IPS-15b (cell line): ENCODE measurements at regions not wholly inside any gene's neighbourhood (a gene's known extent, or its start where the extent isn't known, plus 50 kb on each side); places are given as distances from the start of the nearest gene placed in this dataset.

Experiments used
- H3K27me3 ChIP-seq: one replicate; pipeline ENCODE4 v1.6.1; 2013; ENCODE audit warnings: low read length; ENCODE audit not compliant: control insufficient read depth, insufficient read depth
- H3K36me3 ChIP-seq: one replicate; pipeline ENCODE4 v1.6.1; 2013; ENCODE audit warnings: low read length; ENCODE audit not compliant: control insufficient read depth, insufficient read depth
- H3K4me1 ChIP-seq: one replicate; pipeline ENCODE4 v1.6.1; 2013; ENCODE audit warnings: mild to moderate bottlenecking, low read length; ENCODE audit not compliant: control insufficient read depth, insufficient read depth
- H3K4me3 ChIP-seq: one replicate; pipeline ENCODE4 v1.5.1; 2013; ENCODE audit warnings: low read depth, low read length
- H3K9ac ChIP-seq: one replicate; pipeline ENCODE4 v1.6.1; 2013; ENCODE audit warnings: low read depth, mild to moderate bottlenecking, low read length
- H3K9me3 ChIP-seq: one replicate; pipeline ENCODE4 v1.6.1; 2013; ENCODE audit warnings: mild to moderate bottlenecking, low read length; ENCODE audit not compliant: control insufficient read depth, insufficient read depth

- no peak overlapping the region for H3K4me3 ChIP-seq
- H3K9ac ChIP-seq: no peak overlapping the region
- no peaks in the 10 kb centered on the region for H3K36me3 ChIP-seq
- no peaks in the 10 kb centered on the region for H3K9me3 ChIP-seq
- H3K27me3 ChIP-seq: no peaks in the 10 kb centered on the region
- H3K4me1 ChIP-seq: no peaks in the 10 kb centered on the region
These were observed 577.2 kb upstream of the SALL3 start for GRCh38 chr18:78402440-78402839.

DNA sequence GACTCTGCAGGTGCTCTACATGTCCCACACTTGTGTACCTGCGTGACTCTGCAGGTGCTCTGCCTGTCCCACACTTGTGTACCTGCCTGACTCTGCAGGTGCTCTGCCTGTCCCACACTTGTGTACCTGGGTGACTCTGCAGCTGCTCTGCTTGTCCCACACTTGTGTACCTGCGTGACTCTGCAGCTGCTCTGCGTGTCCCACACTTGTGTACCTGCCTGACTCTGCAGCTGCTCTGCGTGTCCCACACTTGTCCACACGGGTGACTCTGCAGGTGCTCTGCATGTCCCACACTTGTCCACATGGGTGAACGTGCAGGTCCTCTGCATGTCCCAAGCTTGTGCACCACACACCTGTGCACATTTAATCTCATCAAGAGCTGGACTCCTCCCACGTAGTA lies 576.7 kb upstream of the SALL3 start:
- Histone ChIP-seq H3K27me3 (no peaks in the 10 kb centered on the region), H3K9me3 (no peaks in the 10 kb centered on the region), H3K4me3 (no peak overlapping the region), H3K9ac (no peak overlapping the region), H3K4me1 (no peaks in the 10 kb centered on the region), H3K36me3 (no peaks in the 10 kb centered on the region)

DNA sequence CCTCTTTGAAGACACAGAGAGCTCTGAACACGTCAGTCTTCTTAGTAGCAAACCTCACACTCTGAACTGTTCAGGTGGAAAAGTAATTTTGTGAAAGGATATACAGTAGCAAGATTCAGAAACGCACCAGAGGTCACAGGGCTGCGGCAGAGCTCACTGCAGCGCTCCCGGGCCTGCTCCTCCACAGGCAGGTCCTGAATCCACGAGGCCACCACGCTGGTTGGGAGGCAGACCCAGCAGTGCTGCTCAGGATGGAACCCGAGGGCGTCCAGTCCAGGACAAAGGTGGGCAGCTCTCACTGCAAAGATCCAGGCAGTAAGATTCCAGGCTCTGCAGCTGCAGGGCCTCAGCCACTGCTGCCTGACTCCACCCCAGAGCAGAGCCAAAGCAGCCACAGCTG lies 576.2 kb upstream of the SALL3 start:
- no peaks in the 10 kb centered on the region for H3K9me3 ChIP-seq
- no peaks in the 10 kb centered on the region for H3K4me1 ChIP-seq
- H3K27me3 ChIP-seq: no peaks in the 10 kb centered on the region
- H3K9ac ChIP-seq: no peak overlapping the region
- no peak overlapping the region for H3K4me3 ChIP-seq
- no peaks in the 10 kb centered on the region for H3K36me3 ChIP-seq

GRCh38 chr18:78405763-78406162 lies 573.9 kb upstream of the SALL3 start:
- Histone ChIP-seq H3K27me3 (no peaks in the 10 kb centered on the region), H3K9ac (no peak overlapping the region), H3K9me3 (no peaks in the 10 kb centered on the region), H3K4me3 (no peak overlapping the region), H3K4me1 (no peaks in the 10 kb centered on the region), H3K36me3 (no peaks in the 10 kb centered on the region)

- H3K27me3 ChIP-seq: no peaks in the 10 kb centered on the region
- no peaks in the 10 kb centered on the region for H3K9me3 ChIP-seq
- H3K36me3 ChIP-seq: no peaks in the 10 kb centered on the region
- no peak overlapping the region for H3K4me3 ChIP-seq
- H3K9ac ChIP-seq: no peak overlapping the region
- H3K4me1 ChIP-seq: no peaks in the 10 kb centered on the region
These were observed 572.7 kb upstream of the SALL3 start for GRCh38 chr18:78406743-78407465.

- Histone ChIP-seq H3K9ac (no peak overlapping the region), H3K27me3 (no peaks in the 10 kb centered on the region), H3K4me3 (no peak overlapping the region), H3K9me3 (no peaks in the 10 kb centered on the region), H3K36me3 (no peaks in the 10 kb centered on the region), H3K4me1 (no peaks in the 10 kb centered on the region)
These were observed 572.2 kb upstream of the SALL3 start for GRCh38 chr18:78407466-78407844.

- Histone ChIP-seq H3K4me1 (no peaks in the 10 kb centered on the region), H3K9me3 (no peaks in the 10 kb centered on the region), H3K36me3 (no peaks in the 10 kb centered on the region), H3K27me3 (no peaks in the 10 kb centered on the region), H3K4me3 (no peak overlapping the region), H3K9ac (no peak overlapping the region)
These were observed 571.0 kb upstream of the SALL3 start for GRCh38 chr18:78408623-78409022.

DNA sequence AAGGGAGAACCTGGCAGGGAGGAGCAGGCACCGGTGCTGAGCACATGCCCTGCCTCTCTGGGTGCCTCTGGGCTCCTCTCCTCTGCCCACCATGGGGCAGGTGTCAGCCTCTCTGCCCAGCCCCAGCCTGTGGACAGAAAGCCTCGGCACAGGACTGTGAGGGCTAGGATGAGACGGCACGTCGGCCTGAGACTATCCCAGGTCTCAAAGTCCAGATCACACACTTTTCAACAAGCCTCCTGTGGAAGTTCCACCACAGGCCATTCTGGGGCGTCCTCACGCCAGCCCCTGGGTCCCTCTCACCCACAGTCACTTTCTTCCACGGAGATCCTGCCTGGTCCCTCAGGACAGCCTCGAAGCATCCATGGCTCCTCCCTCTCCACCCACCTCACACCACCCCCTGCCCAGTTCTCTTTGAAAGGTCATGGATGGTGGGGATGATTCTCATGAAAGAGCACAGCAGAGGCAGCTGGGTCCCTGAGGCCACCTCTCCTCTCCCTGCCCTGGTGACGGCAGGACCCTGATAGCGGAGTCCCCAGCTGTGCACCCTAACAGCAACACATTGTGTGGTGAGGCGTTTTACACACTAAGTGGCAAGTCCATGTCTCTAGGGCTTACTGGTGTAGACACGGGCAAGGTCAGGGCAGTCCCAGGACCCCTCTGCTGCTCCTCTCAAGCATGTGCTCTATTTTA lies 569.4 kb upstream of the SALL3 start:
- H3K4me3 ChIP-seq: no peak overlapping the region
- no peaks in the 10 kb centered on the region for H3K9me3 ChIP-seq
- no peak overlapping the region for H3K9ac ChIP-seq
- no peaks in the 10 kb centered on the region for H3K4me1 ChIP-seq
- no peaks in the 10 kb centered on the region for H3K27me3 ChIP-seq
- no peaks in the 10 kb centered on the region for H3K36me3 ChIP-seq

DNA sequence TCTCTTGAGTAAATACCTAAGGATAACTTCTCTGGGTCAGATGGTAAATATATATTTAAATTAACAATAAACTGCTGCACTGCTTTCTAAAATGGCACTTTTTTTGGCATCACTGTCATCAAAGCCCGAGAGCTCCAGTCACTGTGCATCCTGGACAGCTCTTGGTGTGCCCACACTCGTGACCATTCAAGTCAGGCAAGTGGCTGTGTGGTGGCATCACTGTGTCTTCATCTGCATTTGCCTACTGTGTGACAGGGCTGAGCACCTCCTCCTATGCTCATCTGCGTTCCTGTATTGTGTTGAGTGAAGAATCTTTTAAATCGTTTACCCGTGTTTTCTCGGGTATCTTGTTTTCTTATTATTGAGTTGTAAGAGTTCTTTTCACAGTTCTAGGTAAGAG lies 568.1 kb upstream of the SALL3 start:
- H3K4me1 ChIP-seq: no peaks in the 10 kb centered on the region
- H3K9me3 ChIP-seq: no peaks in the 10 kb centered on the region
- H3K27me3 ChIP-seq: no peaks in the 10 kb centered on the region
- H3K36me3 ChIP-seq: no peaks in the 10 kb centered on the region
- H3K4me3 ChIP-seq: no peak overlapping the region
- no peak overlapping the region for H3K9ac ChIP-seq

- Histone ChIP-seq H3K36me3 (no peaks in the 10 kb centered on the region), H3K4me3 (no peak overlapping the region), H3K27me3 (no peaks in the 10 kb centered on the region), H3K4me1 (no peaks in the 10 kb centered on the region), H3K9ac (no peak overlapping the region), H3K9me3 (no peaks in the 10 kb centered on the region)
These were observed 565.3 kb upstream of the SALL3 start for GRCh38 chr18:78414302-78414701.

- Histone ChIP-seq H3K9me3 (no peaks in the 10 kb centered on the region), H3K36me3 (no peaks in the 10 kb centered on the region), H3K27me3 (no peaks in the 10 kb centered on the region), H3K9ac (no peak overlapping the region), H3K4me3 (no peak overlapping the region), H3K4me1 (no peaks in the 10 kb centered on the region)
These were observed 562.8 kb upstream of the SALL3 start for GRCh38 chr18:78416853-78417252.

DNA sequence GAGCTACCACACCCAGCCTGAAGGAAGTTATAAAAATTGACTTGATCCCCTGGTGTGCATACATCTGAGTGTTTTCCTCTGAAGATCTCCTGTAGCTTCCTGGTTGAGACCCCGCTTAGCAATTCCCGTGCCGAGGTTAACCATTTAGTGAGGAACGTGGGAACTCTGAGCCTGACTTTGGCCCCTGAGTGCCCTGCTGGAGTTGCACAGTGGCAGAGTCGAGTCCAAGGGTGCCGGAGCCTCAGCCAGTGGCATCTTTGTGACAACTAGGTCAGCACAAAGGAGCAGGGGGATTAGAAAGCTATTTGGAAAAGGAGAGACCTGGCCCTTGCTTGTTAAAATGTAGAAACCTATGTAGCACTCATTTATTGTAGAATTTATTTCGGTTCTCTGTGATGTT lies 561.2 kb upstream of the SALL3 start:
- Histone ChIP-seq H3K4me3 (no peak overlapping the region), H3K4me1 (no peaks in the 10 kb centered on the region), H3K9ac (no peak overlapping the region), H3K27me3 (no peaks in the 10 kb centered on the region), H3K36me3 (no peaks in the 10 kb centered on the region), H3K9me3 (no peaks in the 10 kb centered on the region)
